ENCODE measurements at regions not wholly inside any gene's neighbourhood (a gene's known extent, or its start where the extent isn't known, plus 50 kb on each side); places are given as distances from the start of the nearest gene placed in this dataset.

- no peak for TF ChIP-seq POLR2A (IDR thresholded peaks at IDR 0.05)
- TF ChIP-seq CTCF (IDR thresholded peaks at IDR 0.05): no peak
Observed at GRCh38 chr7:17477182-17477581, 178.7 kb downstream of the AHR start.

Measured in vagina (tissue), 2 donors.